Umbilical cord (tissue), 1 donor: ENCODE measurements at regions not wholly inside any gene's neighbourhood (a gene's known extent, or its start where the extent isn't known, plus 50 kb on each side); places are given as distances from the start of the nearest gene placed in this dataset.

Experiments used
- DNase-seq: peaks from one replicate; pipeline ENCODE4 v3.0.0-alpha.2; 2015; ENCODE audit warnings: low spot score

GRCh38 chr10:118181021-118181420, 134.3 kb upstream of the RAB11FIP2 start:
- DNase-seq = no peak

GRCh38 chr10:118175148-118175547, 128.4 kb upstream of the RAB11FIP2 start:
- no peak for DNase-seq

- DNase-seq = peak; percentile 23
These were observed 126.6 kb upstream of the RAB11FIP2 start for GRCh38 chr10:118173296-118173695.

GRCh38 chr10:118171861-118172260, 125.1 kb upstream of the RAB11FIP2 start:
- peak; percentile 37 for DNase-seq

- DNase-seq = peak; percentile 99
These were observed 120.4 kb upstream of the RAB11FIP2 start for GRCh38 chr10:118167056-118167700.

- DNase-seq = no peak
These were observed 116.5 kb upstream of the RAB11FIP2 start for GRCh38 chr10:118163217-118163616.

GRCh38 chr10:118161461-118162246, 114.9 kb upstream of the RAB11FIP2 start:
- no peak for DNase-seq

- DNase-seq = no peak
These were observed 106.5 kb upstream of the RAB11FIP2 start for GRCh38 chr10:118153287-118153686.

GRCh38 chr10:118151461-118151860, 104.7 kb upstream of the RAB11FIP2 start:
- DNase-seq = peak; percentile 78

- DNase-seq = no peak
These were observed 101.5 kb upstream of the RAB11FIP2 start for GRCh38 chr10:118148247-118148646.

- no peak for DNase-seq
These were observed 98.5 kb upstream of the RAB11FIP2 start for GRCh38 chr10:118145256-118145655.

- DNase-seq = no peak
These were observed 94.7 kb upstream of the RAB11FIP2 start for GRCh38 chr10:118141471-118141870.

- no peak for DNase-seq
These were observed 92.6 kb upstream of the RAB11FIP2 start for GRCh38 chr10:118139321-118139720.

- no peak for DNase-seq
These were observed 81.9 kb upstream of the RAB11FIP2 start for GRCh38 chr10:118128675-118129074.

GRCh38 chr10:118118716-118119115, 72.0 kb upstream of the RAB11FIP2 start:
- DNase-seq = no peak

- DNase-seq = peak; percentile 52
These were observed 70.1 kb upstream of the RAB11FIP2 start for GRCh38 chr10:118116715-118117449.

- no peak for DNase-seq
These were observed 69.6 kb upstream of the RAB11FIP2 start for GRCh38 chr10:118116362-118116714.

- DNase-seq = no peak
These were observed 69.0 kb upstream of the RAB11FIP2 start for GRCh38 chr10:118115701-118116100.

GRCh38 chr10:118114992-118115391, 68.3 kb upstream of the RAB11FIP2 start:
- DNase-seq = no peak

GRCh38 chr10:118112543-118113125, 65.9 kb upstream of the RAB11FIP2 start:
- DNase-seq = no peak

GRCh38 chr10:118110750-118111149, 64.0 kb upstream of the RAB11FIP2 start:
- DNase-seq = no peak
